GM19452 (cell line): ENCODE measurements at regions not wholly inside any gene's neighbourhood (a gene's known extent, or its start where the extent isn't known, plus 50 kb on each side); places are given as distances from the start of the nearest gene placed in this dataset.
"Not testable (repeated sequence)": the region's sequence is repeated elsewhere in the genome, so short reads cannot be mapped to it uniquely, and the experiment has no call there.

Experiments
- ATAC-seq: cut with Tn5 transposase; IDR thresholded peaks from one replicate; pipeline ENCODE4 v1.9.1; 2021; ENCODE audit not compliant: unreplicated experiment

- no peak for ATAC-seq
These were observed 413.0 kb downstream of the SOX2 start for GRCh38 chr3:182124716-182125115.

GRCh38 chr3:182129740-182130139 is 418.0 kb downstream of the SOX2 start:
- ATAC-seq, result no peak

DNA sequence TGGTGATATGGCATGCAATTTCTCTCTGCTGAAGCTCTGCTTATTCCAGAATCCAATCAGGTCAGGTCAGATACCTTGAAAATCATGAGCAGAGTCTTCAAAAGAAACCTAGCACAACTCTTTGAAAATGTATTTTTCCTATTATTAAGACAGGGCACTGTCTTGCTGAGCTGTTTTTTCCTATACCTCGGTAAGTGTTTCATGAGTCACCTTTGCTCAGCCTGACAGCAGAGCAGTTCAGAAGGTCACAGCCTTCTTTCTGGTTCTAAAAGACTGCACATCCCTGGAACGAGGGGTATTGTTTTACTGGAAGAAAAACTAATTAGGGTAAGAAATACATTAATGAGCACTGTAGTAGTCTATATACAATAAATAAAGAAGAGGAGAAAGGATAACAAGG is 422.0 kb downstream of the SOX2 start:
- no peak for ATAC-seq

- ATAC-seq, result no peak
These were observed 423.3 kb downstream of the SOX2 start for GRCh38 chr3:182135056-182135455.

- no peak for ATAC-seq
These were observed 424.5 kb downstream of the SOX2 start for GRCh38 chr3:182136008-182136910.

DNA sequence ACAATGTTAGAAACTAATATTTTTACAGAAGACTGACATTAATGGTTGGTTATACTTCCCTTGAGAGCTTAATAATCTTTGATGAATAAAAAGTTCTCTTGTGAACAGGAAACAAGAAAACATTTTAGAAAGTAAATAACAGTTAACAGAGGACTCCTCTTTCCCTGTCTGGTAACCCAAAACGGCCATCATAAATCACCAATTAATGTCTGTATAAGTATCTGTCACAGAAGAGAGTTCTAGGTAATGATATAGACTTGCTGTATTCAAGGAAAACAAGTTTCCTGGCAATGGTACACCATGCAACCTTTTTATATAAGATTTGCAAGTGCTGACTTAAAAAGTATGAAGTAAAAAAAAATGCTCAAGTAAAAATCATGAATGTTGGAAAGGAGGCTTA is 426.7 kb downstream of the SOX2 start:
- ATAC-seq, result no peak

- no peak for ATAC-seq
These were observed 428.1 kb downstream of the SOX2 start for GRCh38 chr3:182139627-182140357.

- no peak for ATAC-seq
These were observed 431.2 kb downstream of the SOX2 start for GRCh38 chr3:182142928-182143327.

GRCh38 chr3:182143903-182144302 is 432.2 kb downstream of the SOX2 start:
- no peak for ATAC-seq

DNA sequence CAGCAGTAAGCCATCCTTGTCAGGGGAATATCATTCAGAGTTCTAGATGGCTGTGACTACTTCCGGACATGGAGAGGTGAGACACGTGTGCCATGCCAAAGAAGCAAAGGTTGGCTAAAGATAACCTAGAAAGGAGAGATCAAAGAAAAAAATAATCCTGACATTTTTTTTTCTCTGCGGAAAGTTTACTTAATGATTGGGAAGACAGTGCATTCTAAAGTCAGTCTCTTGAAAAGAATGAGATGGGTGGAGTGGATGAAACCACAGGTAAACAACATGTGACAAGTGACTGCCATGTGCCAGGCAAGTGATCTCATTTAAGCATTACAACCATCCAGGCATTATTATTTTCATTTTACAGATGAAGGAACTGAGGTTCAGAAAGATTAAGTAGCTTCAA is 436.6 kb downstream of the SOX2 start:
- ATAC-seq, result no peak

DNA sequence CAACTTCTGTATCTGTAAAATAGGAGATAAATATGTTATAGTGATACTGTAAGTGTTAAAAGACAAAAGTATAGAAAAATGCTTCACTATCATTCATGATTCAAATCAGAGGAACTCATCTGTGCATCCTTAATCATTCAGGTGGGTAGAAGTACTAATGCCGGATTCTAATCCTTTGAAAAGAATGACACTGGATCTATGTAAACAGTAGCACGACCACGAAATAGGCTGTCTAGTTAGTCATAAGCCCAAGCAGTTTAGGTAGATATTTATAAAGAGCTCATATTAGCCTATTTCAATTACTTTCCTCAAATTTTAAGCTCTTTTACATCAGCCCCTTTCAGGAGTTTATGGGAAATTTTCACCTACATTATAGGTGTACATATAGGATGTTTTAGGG is 437.9 kb downstream of the SOX2 start:
- ATAC-seq, result no peak

GRCh38 chr3:182156326-182156725 is 444.6 kb downstream of the SOX2 start:
- ATAC-seq, result not testable (repeated sequence)

DNA sequence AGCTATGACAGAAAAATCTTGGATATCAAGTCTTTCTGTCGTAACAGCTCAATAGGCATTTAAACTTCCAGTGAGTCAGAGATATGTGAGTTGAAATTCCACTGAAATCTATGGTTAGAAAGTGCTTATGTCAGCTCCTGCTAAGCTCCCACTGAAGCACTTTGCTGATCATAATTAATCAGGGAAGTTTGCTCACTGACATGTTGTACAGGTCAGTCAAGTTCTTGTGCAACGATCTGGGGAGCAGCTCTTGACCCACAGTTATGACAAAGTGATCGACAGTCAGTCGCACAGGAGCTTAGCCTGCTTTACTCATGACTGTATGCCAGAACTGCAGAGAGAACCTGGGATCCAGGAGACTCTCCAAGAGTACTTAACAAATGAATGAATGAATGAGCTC is 453.5 kb downstream of the SOX2 start:
- no peak for ATAC-seq

DNA sequence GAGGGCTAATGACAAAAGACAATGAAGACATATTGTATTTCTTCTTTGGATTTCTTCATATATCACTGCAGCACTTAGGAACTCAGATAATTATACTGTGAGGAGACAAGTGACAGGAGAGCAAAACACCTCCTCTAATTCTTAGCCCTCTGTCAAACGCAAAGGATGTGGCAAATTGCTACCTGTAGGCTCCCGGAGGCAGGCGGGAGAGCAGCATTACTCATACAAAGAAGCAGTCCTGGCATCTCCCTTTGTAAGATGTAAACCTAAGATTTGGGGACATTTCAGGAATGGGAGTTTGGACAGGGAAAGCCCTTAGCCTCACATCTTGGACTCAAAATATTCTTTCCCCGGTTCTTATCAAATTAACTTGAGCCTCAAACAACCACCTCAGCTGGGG is 460.8 kb downstream of the SOX2 start:
- ATAC-seq, result no peak

DNA sequence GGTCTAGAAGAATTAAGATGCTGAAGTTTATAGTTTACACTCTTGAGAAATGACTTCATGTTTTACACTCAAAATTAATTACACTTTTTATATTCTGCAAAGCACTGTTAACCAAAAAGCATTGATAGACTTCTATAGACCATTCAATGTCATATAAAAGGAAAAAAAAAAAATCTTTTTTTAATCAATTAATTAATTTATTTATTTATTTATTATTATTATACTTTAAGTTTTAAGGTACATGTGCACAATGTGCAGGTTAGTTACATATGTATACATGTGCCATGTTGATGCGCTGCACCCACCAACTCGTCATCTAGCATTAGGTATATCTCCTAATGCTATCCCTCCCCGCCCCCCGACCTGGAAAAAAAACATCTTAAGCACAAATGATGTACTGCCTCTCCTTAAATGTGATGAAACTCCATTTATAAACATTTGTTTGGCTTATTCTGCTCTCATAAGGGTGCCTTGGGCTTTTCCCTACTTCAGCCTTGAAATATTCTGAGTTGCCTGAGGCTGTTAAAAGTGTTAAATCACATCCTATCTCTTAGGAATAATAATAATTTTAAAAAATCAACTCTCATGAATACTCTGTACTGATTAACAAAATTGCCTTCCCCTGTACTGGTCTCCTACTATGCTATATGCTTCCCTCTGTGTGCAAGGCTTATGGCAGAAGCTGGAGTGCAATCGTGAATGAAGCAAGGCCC is 466.9 kb downstream of the SOX2 start:
- no peak for ATAC-seq

GRCh38 chr3:182179631-182180030 is 467.9 kb downstream of the SOX2 start:
- ATAC-seq, result no peak

GRCh38 chr3:182180654-182181385 is 469.1 kb downstream of the SOX2 start:
- ATAC-seq, result no peak

DNA sequence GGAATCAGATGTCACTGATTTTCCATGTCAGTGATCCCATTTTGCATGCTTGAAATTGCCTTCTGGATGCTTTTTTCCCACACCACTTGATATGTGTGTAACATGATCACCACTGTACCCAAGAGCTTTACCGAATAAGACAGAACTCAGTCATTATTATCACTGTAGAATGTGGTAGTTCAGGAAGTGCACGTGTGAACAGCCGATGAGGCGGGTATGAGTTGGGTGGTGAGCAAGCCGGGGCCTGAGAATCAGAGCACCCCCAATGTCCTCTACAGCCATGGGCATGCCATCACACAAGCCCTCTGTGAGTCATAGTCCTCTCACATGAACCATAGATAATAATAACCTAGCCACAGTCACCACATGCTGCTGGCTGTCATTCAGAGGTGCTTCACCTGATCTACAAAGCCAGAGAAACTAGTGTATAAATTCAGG is 470.8 kb downstream of the SOX2 start:
- peak; percentile 80 for ATAC-seq

DNA sequence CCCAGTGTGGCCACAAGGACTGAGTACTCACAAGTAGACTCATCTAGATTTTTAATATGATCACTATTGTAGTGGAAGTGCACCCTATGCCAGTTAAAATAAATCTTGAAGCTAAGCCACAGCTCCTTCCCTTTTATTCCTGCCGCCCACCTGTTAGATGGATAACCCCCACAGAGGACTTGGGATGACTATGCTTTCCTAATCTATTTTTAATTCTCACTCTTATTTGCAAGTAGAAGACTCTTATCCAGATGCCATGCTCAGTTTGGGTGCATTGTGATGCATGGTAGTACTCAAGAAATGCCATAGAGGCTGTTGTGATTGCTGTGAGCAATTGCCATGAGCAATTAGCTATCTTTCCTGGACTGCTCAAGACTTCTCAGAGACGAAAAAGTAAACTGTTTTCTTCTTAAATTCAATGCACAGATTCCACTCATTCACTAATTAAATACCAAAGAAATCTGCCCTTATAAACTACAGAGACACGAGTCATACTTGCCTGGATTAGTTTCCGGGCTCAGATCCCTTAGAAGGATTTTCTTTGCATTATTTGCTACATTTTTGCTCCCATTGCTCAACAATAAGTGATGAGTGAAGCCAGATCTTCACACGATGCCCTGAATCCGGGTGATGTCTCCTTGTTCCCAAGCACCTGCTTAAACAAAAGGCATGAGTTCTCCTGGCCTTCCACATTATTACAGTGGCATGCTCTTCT is 472.1 kb downstream of the SOX2 start:
- ATAC-seq, result no peak

DNA sequence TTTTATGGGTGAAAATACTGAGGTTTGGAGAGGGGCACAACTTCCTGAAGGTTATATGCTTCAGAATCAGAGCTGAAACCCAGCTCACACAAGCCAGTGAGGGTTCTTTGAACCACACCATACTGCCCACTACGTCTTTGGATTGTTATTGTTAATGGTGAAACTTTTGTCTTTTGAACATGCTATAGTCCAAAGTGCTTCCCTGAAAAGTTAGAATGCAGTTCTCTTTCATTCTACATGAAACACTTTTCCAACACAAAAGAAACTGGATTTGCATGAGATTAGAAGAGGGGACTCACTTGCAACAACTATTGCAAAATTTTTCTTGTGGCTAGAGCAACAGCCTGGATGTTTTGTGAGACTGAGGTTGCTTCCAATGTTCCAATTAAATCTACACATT is 473.6 kb downstream of the SOX2 start:
- no peak for ATAC-seq
